Glomerular visceral epithelial cell (primary cell): ENCODE measurements at regions not wholly inside any gene's neighbourhood (a gene's known extent, or its start where the extent isn't known, plus 50 kb on each side); places are given as distances from the start of the nearest gene placed in this dataset.
"Not testable (repeated sequence)": the region's sequence is repeated elsewhere in the genome, so short reads cannot be mapped to it uniquely, and the experiment has no call there.

Source experiments
- DNase-seq: peaks from one replicate; pipeline ENCODE4 v3.0.0-alpha.2; 2016; ENCODE audit errors: extremely low spot score

GRCh38 chr15:84094720-84095119, 140.9 kb upstream of the GOLGA6L4 start:
- DNase-seq, result peak; percentile 20

DNA sequence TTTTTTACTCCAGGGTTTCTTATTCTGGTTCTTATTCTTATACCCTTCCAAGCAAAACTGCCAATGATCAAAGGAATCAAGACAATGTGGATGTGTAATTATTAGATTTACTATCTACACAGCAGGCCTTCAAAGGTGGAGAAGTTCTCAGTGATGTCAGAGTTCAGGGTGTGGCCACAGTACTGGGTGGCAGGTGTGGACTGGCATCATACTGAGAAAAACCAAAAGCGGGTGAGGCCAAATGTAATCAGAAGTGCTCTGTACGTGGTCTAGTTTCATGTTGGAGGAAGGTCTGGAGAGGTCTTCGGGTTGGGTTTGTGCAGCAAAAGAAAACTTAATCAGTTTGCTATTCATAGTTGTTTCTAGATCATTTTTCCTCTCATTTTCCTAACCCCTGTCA, 138.5 kb upstream of the GOLGA6L4 start:
- not testable (repeated sequence) for DNase-seq

GRCh38 chr15:84098604-84099003, 137.0 kb upstream of the GOLGA6L4 start:
- DNase-seq, result no peak

GRCh38 chr15:84099181-84099580, 136.4 kb upstream of the GOLGA6L4 start:
- peak; percentile 35 for DNase-seq

- no peak for DNase-seq
Measured at GRCh38 chr15:84103345-84103744, 132.2 kb upstream of the GOLGA6L4 start.

DNA sequence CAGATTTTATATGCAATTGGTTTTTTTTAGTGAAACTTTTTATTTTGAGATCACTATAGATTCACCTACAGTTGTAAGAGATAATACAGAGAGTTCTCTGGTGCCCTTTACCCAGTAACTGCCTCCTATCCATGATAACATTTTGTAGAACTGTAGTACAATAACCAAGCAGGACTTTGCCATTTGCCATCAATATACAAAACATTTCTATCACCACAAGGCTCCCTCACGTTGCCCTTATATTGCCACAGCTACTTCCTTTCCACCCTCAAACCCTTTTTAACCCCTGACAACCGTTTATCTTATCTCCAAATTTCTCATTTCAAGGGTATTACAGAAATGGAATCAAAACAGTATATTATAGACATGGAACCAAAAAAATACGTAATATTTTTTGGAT, 130.7 kb upstream of the GOLGA6L4 start:
- no peak for DNase-seq

DNA sequence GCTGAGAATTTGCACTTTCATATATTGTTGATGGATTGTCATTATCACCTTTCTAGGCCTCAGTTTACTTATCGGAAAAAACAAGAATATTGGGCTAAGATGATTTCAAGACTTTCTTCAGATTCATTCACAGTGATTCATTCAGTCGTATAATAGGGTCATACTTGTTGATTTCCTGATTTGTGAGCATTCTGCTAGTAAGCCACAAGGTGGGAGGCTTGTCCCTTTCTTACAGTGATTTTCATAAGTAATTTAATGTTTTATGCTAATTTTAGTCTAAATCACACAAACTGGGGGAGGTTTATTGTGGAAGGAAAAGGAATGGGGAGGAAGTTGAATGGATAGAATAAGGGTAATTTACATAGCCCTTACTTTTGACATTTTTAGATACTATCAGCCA, 126.8 kb upstream of the GOLGA6L4 start:
- no peak for DNase-seq

DNA sequence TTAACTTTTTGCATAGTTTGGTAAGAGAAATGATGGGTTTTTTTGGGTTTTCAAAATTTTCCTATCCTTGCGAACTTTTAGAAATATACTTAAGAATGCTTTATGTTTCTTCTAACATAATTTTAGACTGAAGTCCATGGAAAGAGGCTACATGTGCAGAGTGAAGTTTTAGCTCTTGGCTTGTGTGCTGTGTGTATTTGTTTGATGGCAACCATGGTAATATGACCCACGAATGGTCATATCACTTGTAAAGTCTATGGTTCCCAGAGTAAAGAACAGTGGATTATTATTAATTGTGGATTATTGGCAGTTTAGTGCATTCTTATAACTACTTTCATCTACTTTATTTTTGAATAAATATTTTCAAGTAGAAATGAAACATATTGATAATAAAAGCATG, 124.0 kb upstream of the GOLGA6L4 start:
- DNase-seq, result no peak

- DNase-seq, result peak; percentile 8
Measured at GRCh38 chr15:84112025-84112424, 123.5 kb upstream of the GOLGA6L4 start.

GRCh38 chr15:84113919-84114318, 121.7 kb upstream of the GOLGA6L4 start:
- no peak for DNase-seq

- DNase-seq, result not testable (repeated sequence)
Measured at GRCh38 chr15:84114680-84115079, 120.9 kb upstream of the GOLGA6L4 start.

GRCh38 chr15:84119351-84119750, 116.2 kb upstream of the GOLGA6L4 start:
- not testable (repeated sequence) for DNase-seq

- not testable (repeated sequence) for DNase-seq
Measured at GRCh38 chr15:84120903-84121302, 114.7 kb upstream of the GOLGA6L4 start.

- DNase-seq, result not testable (repeated sequence)
Measured at GRCh38 chr15:84128706-84129105, 106.9 kb upstream of the GOLGA6L4 start.

DNA sequence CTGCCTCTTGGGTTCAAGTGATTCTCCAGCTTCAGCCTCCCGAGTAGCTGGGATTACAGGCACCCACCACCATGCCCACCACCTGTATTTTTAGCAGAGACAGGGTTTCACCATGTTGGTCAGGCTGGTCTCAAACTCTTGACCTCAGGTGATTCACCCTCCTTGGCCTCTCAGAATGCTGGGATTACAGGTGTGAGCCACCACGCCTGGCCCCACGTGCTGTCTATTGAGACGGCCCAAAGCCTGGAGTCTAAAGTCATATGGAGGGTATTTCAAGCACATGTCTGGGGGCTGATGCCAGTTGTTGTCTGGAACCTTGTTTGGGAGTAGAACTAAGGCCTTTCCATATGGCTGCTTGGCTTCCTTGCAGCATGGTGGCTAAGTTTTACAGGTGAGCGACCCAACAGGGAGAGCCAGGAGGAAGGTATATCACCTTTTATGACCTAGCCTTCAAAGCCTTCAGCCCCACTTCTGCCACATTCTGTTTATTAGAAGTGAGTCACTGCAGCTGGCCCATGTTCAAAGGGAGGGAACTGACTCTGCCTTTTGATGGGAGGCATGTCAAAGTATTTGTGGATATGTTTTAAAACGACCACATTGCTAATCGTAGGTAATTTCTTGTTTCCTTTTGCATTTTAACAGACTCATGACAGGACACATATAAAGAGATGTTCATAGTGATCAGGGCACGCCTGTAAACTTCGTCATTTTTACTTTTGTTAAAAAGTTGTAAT, 105.3 kb upstream of the GOLGA6L4 start:
- DNase-seq, result not testable (repeated sequence)

DNA sequence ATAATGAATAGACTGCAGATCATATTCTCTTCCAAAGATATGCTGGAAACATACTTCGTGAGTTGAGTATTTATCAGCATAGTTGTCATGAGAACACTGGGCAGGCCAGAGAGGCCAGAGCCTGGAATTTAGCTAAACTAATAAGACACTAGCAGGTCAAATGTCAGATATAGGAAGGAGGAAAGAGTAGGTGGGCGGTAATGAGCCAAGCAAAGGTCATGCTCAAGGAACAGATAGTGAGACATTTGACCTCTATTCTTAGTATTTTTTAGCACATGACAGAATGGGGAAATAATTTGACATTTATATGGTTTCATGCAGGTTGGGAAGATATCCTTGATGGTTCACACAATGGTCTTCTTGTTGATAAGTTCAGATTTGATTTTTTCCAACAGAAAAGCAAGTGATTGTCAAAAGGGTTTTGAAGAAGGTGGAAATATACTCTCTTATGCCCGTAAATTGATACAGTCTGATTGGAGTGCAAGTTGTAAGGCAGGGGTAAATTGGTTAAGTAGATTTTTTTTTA, 99.6 kb upstream of the GOLGA6L4 start:
- not testable (repeated sequence) for DNase-seq

DNA sequence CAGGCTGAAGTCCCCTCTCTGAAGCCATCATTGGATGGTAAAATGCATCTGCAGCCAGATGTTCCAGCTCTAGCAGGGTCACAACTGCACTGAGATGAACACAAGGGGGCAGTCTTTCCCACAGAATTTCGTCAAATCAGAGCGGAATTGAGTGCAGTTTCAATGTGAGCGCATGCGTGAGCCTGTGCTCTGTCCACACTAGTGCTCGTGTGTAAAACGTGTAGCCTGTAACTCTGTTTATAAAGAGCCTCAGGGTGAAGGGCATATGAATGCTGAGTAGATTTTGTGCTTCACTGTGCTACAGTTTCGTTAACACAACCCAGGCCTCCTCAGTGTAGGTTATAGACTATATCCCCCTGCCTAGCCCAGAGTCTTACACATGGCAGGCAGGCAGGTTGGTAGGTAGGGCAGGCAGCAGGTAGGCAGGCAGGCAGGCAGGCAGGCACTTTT, 92.7 kb upstream of the GOLGA6L4 start:
- DNase-seq, result peak; percentile 72

- no peak for DNase-seq
Measured at GRCh38 chr15:84143753-84144314, 91.7 kb upstream of the GOLGA6L4 start.

- DNase-seq, result not testable (repeated sequence)
Measured at GRCh38 chr15:84144946-84145345, 90.6 kb upstream of the GOLGA6L4 start.

DNA sequence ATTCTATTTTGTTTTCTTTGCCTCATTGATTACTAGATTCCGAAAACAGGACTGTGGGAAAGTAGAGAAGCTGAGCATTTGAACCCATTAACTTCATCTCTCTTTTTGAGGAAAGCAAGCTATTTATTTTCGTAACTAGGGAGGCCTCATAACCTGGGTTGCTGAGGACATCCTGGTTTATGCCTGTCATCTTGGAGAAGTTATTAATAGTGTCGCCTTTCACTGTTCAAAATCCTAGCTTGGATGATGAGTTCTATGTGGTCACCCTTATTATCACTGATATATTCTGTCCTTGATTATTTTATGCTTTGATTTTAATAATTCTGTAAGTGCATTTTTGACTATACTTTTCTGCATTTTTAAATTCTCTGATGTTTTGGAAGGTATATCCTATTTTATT, 89.3 kb upstream of the GOLGA6L4 start:
- DNase-seq, result not testable (repeated sequence)

DNA sequence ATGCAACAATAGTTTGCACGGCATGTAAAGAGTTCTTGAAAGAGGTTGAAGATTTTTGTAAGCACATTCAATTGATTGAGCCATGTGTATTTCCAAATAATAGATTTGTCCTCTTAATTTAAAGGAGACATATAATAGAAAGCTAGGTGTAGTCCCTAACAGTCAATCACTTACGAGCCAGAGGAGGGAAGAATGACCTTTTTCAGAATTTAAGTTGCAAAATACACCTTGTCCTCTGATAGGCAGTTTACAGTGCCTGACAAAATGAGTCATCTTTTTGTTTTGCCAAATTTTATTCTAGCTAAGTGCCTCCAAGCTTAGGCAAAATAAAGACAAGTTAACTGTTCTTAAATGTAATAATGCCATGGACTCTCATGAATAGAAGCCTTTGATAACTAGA, 88.3 kb upstream of the GOLGA6L4 start:
- DNase-seq, result not testable (repeated sequence)

- no peak for DNase-seq
Measured at GRCh38 chr15:84151205-84151931, 84.2 kb upstream of the GOLGA6L4 start.
